GM12878 (cell line): ENCODE measurements at regions not wholly inside any gene's neighbourhood (a gene's known extent, or its start where the extent isn't known, plus 50 kb on each side); places are given as distances from the start of the nearest gene placed in this dataset.

Experiments used
- ATAC-seq: fragments of 200-7000 bp; cut with Tn5 transposase; 3 replicates; pipeline ENCODE4 v1.9.1; 2020; ENCODE audit warnings: mild to moderate bottlenecking, moderate library complexity
- BruUV-seq: library from RNA; stranded (reverse); fragments of 400-500 nt; replicated peaks from 2 replicates; lab custom pipeline; 2021; lab: Mats Ljungman, UMichigan
- CTCF ChIA-PET: fragments of 300-600 bp; sonication (Branson Sonifier 250); formaldehyde crosslinking; extraction: SDS; loops from one replicate; lab custom pipeline; 2021; ENCODE audit warnings: inconsistent platforms; lab: Yijun Ruan, JAX
- POLR2A ChIA-PET: fragments of 350-600 bp; formaldehyde crosslinking; extraction: SDS; loops from one replicate; lab custom pipeline; 2021; ENCODE audit warnings: inconsistent platforms; lab: Charles Lee
- RAD21 ChIA-PET: fragments of 300-600 bp; sonication (Branson Sonifier 250); formaldehyde crosslinking; loops from one replicate; lab custom pipeline; 2023; ENCODE audit warnings: antibody characterized with exemption; ENCODE audit not compliant: unreplicated experiment; lab: Charles Lee
- SMC1A ChIA-PET: fragments of 300-600 bp; sonication (Branson Sonifier 250); formaldehyde crosslinking; loops from one replicate; lab custom pipeline; 2023; ENCODE audit not compliant: unreplicated experiment, uncharacterized antibody; lab: Charles Lee
- DNase-seq: peaks from one replicate; pipeline ENCODE4 v3.0.0-alpha.2; 2011; ENCODE audit warnings: low read depth, low spot score
- FAIRE-seq: peaks from 3 replicates; lab custom pipeline; 2011; peaks lifted over from hg19 to GRCh38; lab: Jason Lieb, UNC
- H2AFZ ChIP-seq: 2 replicates; pipeline ENCODE4 v1.6.0; 2011; ENCODE audit warnings: low read depth, low read length, control low read depth; ENCODE audit not compliant: control insufficient read depth
- H3K27ac ChIP-seq: 2 replicates; pipeline ENCODE4 v1.5.1; 2011; ENCODE audit warnings: control low read depth; ENCODE audit not compliant: control insufficient read depth, insufficient read depth
- H3K27me3 ChIP-seq, 2 experiments: replicated peaks in 1 of 2; 2 replicates each; pipeline versions ENCODE4 v1.6.0 to v1.6.1; 2011; ENCODE audit warnings: low read length in 1 of 2; ENCODE audit not compliant: control insufficient read depth in 2 of 2, insufficient read depth in 2 of 2
- H3K36me3 ChIP-seq, 2 experiments: 2 replicates each; pipeline ENCODE4 v1.5.1; 2011; ENCODE audit warnings: low read length in 1 of 2; ENCODE audit not compliant: control insufficient read depth in 2 of 2, insufficient read depth in 2 of 2
- H3K4me1 ChIP-seq: 2 replicates; pipeline ENCODE4 v1.6.1; 2011; ENCODE audit warnings: mild to moderate bottlenecking, low read length, moderate library complexity, mixed read lengths; ENCODE audit not compliant: control insufficient read depth, insufficient read depth
- H3K4me2 ChIP-seq: 2 replicates; pipeline ENCODE4 v1.6.0; 2011; ENCODE audit warnings: control low read depth; ENCODE audit not compliant: control insufficient read depth, insufficient read depth
- H3K4me3 ChIP-seq: fragments of 200-600 bp; sonication (generic); 2 replicates; pipeline ENCODE4 v1.5.1; 2016
- H3K79me2 ChIP-seq: 2 replicates; pipeline ENCODE4 v1.6.0; 2011; ENCODE audit warnings: low read length; ENCODE audit not compliant: control insufficient read depth, insufficient read depth
- H3K9ac ChIP-seq: 2 replicates; pipeline ENCODE4 v1.8.0; 2011; ENCODE audit warnings: low read length, control low read depth, mixed read lengths; ENCODE audit not compliant: control insufficient read depth, insufficient read depth
- H3K9me3 ChIP-seq: replicated peaks from 3 replicates; pipeline ENCODE4 v1.5.1; 2011; ENCODE audit warnings: mild to moderate bottlenecking, low read length; ENCODE audit not compliant: control insufficient read depth, insufficient read depth
- H4K20me1 ChIP-seq: 2 replicates; pipeline ENCODE4 v1.6.0; 2011; ENCODE audit not compliant: control insufficient read depth, insufficient read depth
- GATAD2B ChIP-seq: fragments of 450-650 bp; conservative IDR thresholded peaks from 2 replicates; pipeline ENCODE4 v1.6.1; 2017; ENCODE audit warnings: low read depth, mild to moderate bottlenecking, moderate library complexity
- JUNB ChIP-seq: IDR thresholded peaks from 2 replicates; pipeline ENCODE4 v1.6.1; 2016; ENCODE audit warnings: antibody characterized with exemption, mild to moderate bottlenecking
- MEF2B ChIP-seq: fragments of 450-650 bp; IDR thresholded peaks from 2 replicates; pipeline ENCODE4 v1.6.1; 2018; ENCODE audit warnings: mild to moderate bottlenecking, moderate library complexity; ENCODE audit not compliant: partially characterized antibody, poor library complexity, severe bottlenecking
- MYC ChIP-seq: IDR thresholded peaks from 2 replicates; pipeline ENCODE4 v1.6.1; 2011; ENCODE audit warnings: mild to moderate bottlenecking, low read length, moderate library complexity, inconsistent platforms; ENCODE audit not compliant: insufficient read depth, insufficient replicate concordance, insufficient read length, severe bottlenecking
- NR2C1 ChIP-seq: fragments of 450-650 bp; IDR thresholded peaks from 2 replicates; pipeline ENCODE4 v1.6.1; 2017; ENCODE audit warnings: antibody characterized with exemption, mild to moderate bottlenecking, moderate library complexity
- PML ChIP-seq: IDR thresholded peaks from 2 replicates; pipeline ENCODE4 v1.6.1; 2012; ENCODE audit warnings: low read length, inconsistent platforms
- SREBF2 ChIP-seq: IDR thresholded peaks from 2 replicates; pipeline ENCODE4 v1.6.1; 2012; ENCODE audit warnings: mild to moderate bottlenecking, low read length
- SUPT20H ChIP-seq: IDR thresholded peaks from 2 replicates; pipeline ENCODE4 v1.6.1; 2011; ENCODE audit warnings: low read depth, mild to moderate bottlenecking, low read length, moderate library complexity, borderline replicate concordance; ENCODE audit not compliant: control insufficient read depth
- ZZZ3 ChIP-seq: IDR thresholded peaks from 2 replicates; pipeline ENCODE4 v1.6.1; 2011; ENCODE audit warnings: low read depth; ENCODE audit not compliant: control insufficient read depth, insufficient read length
- WGBS: methylation state at CpG from one replicate; pipeline ENCODE4 v1.1.6; 2016; ENCODE audit warnings: low lambda C conversion rate; ENCODE audit not compliant: insufficient replicate concordance, insufficient coverage; ENCODE audit errors: missing lambda C conversion rate; 5-methylcytosine and 5-hydroxymethylcytosine counted together
- in situ Hi-C: fragments of 300-500 bp; cut with MboI; formaldehyde crosslinking; loops from 9 replicates; pipeline ENCODE4 v1.14.3; 2018; ENCODE audit warnings: mixed read lengths
- intact Hi-C: fragments of 100-400 bp; cut with micrococcal nuclease; formaldehyde crosslinking; loops from one replicate; pipeline ENCODE4 v1.14.2; 2022; ENCODE audit not compliant: unreplicated experiment
- TF ChIP-seq, protein P1 (sequence below): IDR thresholded peaks from 2 replicates; pipeline ENCODE4 v1.6.1; 2011; ENCODE audit warnings: mild to moderate bottlenecking, low read depth, low read length, moderate library complexity; ENCODE audit not compliant: insufficient replicate concordance
- TF ChIP-seq, protein P2 (sequence below): fragments of 450-650 bp; IDR thresholded peaks from 2 replicates; pipeline ENCODE4 v1.6.1; 2018; ENCODE audit warnings: mild to moderate bottlenecking, low read depth, moderate library complexity; ENCODE audit not compliant: partially characterized antibody

DNA sequence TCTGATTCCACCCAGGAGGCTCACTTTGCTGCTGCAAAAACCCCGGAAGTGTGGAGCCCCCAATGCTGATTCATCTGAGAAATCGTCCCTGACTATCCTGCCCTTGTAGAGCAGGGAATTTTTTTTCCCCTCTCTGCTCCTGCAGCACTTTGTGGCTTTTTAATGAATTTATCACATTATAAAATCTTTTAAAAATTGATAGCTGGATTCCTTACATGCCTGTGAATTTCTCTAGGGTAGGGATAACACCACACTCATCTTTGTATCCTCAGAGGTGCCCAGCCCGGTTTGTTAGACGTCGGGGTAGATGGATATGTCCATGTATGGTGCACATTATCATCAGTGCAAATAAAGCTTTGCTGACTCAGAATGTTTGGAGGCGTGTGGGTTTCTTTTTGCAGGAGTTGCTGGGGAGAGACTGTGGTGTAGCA lies 185.7 kb downstream of the STK31 start:
- Histone ChIP-seq H3K27me3 (no peaks in the 10 kb centered on the region; a peak in 2 of 4 replicates), H3K27ac (no peak overlapping the region), H2AFZ (no peak overlapping the region), H3K4me3 (no peak overlapping the region), H3K36me3 (no peaks in the 10 kb centered on the region), H3K79me2 (no peaks in the 10 kb centered on the region), H3K9ac (no peak overlapping the region), H3K9me3 (no peaks in the 10 kb centered on the region), H3K4me2 (no peak overlapping the region), H4K20me1 (no peaks in the 10 kb centered on the region), H3K4me1 (no peaks in the 10 kb centered on the region)
- CTCF ChIA-PET = no interaction called here
- intact Hi-C loops = no loop called here
- no TSS peak for BruUV-seq
- SMC1A ChIA-PET = no interaction called here
- FAIRE-seq (no peak), ATAC-seq (no peak), DNase-seq (no peak)
- 38% methylated on average over 6 of the region's 6 CpGs for WGBS
- in situ Hi-C loops = no loop called here
- POLR2A ChIA-PET = no interaction called here
- RAD21 ChIA-PET = no interaction called here
- no peak for TF ChIP-seq GATAD2B
- no peak for TF ChIP-seq ZZZ3
- TF ChIP-seq SREBF2 = no peak
- TF ChIP-seq, protein P1, sequence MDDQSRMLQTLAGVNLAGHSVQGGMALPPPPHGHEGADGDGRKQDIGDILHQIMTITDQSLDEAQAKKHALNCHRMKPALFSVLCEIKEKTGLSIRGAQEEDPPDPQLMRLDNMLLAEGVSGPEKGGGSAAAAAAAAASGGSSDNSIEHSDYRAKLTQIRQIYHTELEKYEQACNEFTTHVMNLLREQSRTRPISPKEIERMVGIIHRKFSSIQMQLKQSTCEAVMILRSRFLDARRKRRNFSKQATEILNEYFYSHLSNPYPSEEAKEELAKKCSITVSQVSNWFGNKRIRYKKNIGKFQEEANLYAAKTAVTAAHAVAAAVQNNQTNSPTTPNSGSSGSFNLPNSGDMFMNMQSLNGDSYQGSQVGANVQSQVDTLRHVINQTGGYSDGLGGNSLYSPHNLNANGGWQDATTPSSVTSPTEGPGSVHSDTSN = no peak
- no peak for TF ChIP-seq MEF2B
- no peak for TF ChIP-seq SUPT20H

DNA sequence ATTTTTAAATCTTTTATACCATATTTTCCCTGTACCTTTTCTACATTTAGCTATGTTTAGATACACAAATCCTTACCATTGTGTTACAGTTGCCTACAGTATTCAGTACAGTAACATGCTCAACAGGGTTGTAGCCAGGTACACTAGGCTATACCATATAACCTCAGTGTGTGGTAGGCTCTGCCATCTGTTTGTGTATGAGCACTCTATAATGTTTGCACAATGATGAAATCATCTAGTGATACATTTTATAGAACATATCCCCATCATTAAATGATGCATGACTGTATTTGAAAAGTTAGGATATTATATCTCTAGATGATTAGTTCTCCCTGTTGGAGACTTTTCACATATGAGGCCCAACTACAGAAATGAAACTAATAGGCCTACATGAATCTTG lies 188.6 kb downstream of the STK31 start:
- no peak overlapping the region for H2AFZ ChIP-seq
- ATAC-seq = no peak
- intact Hi-C loops (no loop called here), in situ Hi-C loops (no loop called here)
- no peaks in the 10 kb centered on the region for H4K20me1 ChIP-seq
- CTCF ChIA-PET = interaction anchor here (1.1 kb wide), 1 partner anchor 239 kb away, joined by 3 read pairs; no protein-coding TSS in a partner anchor
- no peak overlapping the region for H3K9ac ChIP-seq
- RAD21 ChIA-PET = no interaction called here
- no peak overlapping the region for H3K4me3 ChIP-seq
- FAIRE-seq = no peak
- POLR2A ChIA-PET = no interaction called here
- H3K36me3 ChIP-seq = no peaks in the 10 kb centered on the region
- BruUV-seq = no TSS peak
- H3K79me2 ChIP-seq = no peaks in the 10 kb centered on the region
- H3K4me1 ChIP-seq = no peaks in the 10 kb centered on the region
- DNase-seq = no peak
- no peak overlapping the region for H3K27ac ChIP-seq
- H3K27me3 ChIP-seq = no peaks in the 10 kb centered on the region; a peak in 2 of 4 replicates
- SMC1A ChIA-PET = no interaction called here
- no peaks in the 10 kb centered on the region for H3K9me3 ChIP-seq
- no peak overlapping the region for H3K4me2 ChIP-seq
- no peak for TF ChIP-seq PML
- TF ChIP-seq JUNB = no peak
- TF ChIP-seq NR2C1 = no peak
- TF ChIP-seq MYC = no peak
- TF ChIP-seq, protein P2, sequence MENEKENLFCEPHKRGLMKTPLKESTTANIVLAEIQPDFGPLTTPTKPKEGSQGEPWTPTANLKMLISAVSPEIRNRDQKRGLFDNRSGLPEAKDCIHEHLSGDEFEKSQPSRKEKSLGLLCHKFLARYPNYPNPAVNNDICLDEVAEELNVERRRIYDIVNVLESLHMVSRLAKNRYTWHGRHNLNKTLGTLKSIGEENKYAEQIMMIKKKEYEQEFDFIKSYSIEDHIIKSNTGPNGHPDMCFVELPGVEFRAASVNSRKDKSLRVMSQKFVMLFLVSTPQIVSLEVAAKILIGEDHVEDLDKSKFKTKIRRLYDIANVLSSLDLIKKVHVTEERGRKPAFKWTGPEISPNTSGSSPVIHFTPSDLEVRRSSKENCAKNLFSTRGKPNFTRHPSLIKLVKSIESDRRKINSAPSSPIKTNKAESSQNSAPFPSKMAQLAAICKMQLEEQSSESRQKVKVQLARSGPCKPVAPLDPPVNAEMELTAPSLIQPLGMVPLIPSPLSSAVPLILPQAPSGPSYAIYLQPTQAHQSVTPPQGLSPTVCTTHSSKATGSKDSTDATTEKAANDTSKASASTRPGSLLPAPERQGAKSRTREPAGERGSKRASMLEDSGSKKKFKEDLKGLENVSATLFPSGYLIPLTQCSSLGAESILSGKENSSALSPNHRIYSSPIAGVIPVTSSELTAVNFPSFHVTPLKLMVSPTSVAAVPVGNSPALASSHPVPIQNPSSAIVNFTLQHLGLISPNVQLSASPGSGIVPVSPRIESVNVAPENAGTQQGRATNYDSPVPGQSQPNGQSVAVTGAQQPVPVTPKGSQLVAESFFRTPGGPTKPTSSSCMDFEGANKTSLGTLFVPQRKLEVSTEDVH = no peak
